ENCODE measurements at regions not wholly inside any gene's neighbourhood (a gene's known extent, or its start where the extent isn't known, plus 50 kb on each side); places are given as distances from the start of the nearest gene placed in this dataset.

- intact Hi-C loops (cut with micrococcal nuclease; ENCODE audit: unreplicated experiment): no loop called here
- no peak overlapping the region for H3K4me2 ChIP-seq
- TF ChIP-seq CTCF (conservative IDR thresholded peaks at IDR 0.05) (no peak), EZH2 (IDR thresholded peaks at IDR 0.05; ENCODE audit: low read depth) (no peak)
- BruUV-seq (replicated peaks): no TSS peak
- no peaks in the 10 kb centered on the region for H3K4me1 ChIP-seq (replicated peaks; ENCODE audit: insufficient read depth)
- no peaks in the 10 kb centered on the region for H3K36me3 ChIP-seq (ENCODE audit: low read depth)
- no peaks in the 10 kb centered on the region for H3K9me3 ChIP-seq (ENCODE audit: insufficient read depth, low read depth)
- H3K27me3 ChIP-seq (ENCODE audit: insufficient read depth, low read depth): no peaks in the 10 kb centered on the region
- no peaks in the 10 kb centered on the region for H4K20me1 ChIP-seq (ENCODE audit: insufficient read depth)
- no peak overlapping the region for H3K27ac ChIP-seq
- H3K9me2 ChIP-seq (ENCODE audit: insufficient read depth): no peaks in the 10 kb centered on the region
- no peak overlapping the region for H2AFZ ChIP-seq
- DNase-seq: no peak
- POLR2A ChIA-PET (ENCODE audit: unreplicated experiment): no interaction called here
- CTCF ChIA-PET: no interaction called here
- H3K79me2 ChIP-seq (ENCODE audit: low read depth): no peaks in the 10 kb centered on the region
- no peak overlapping the region for H3K4me3 ChIP-seq
- no peaks in the 10 kb centered on the region for H3F3A ChIP-seq (ENCODE audit: insufficient read depth, low read depth)
These were observed 995.2 kb downstream of the ANKRD7 start for GRCh38 chr7:119219663-119220062.

DNA sequence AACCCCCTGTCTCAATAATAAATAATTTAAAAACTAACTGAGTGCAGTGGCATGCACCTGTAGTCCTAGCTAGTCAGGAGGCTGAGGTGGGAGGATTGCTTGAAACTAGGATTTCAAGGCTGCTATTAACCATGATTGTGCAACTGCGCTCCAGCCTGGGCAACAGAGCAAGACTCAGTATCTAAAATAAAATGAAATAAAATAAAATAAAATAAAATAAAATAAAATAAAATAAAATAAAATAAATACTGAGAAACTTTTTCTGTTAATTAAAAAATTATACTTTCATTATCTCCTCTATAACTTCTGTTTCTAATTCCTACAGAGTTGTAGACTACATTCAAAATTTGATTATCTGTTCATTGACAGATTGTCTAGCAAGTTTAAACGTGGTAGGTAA, 999.4 kb downstream of the ANKRD7 start:
- no peak for DNase-seq
- BruUV-seq (replicated peaks): no TSS peak

GRCh38 chr7:119228482-119228881, 1004.0 kb downstream of the ANKRD7 start:
- DNase-seq: no peak

More for the DNA sequence above, 999.4 kb downstream of the ANKRD7 start:
- Histone ChIP-seq H4K20me1 (ENCODE audit: insufficient read depth) (no peaks in the 10 kb centered on the region), H3K9me2 (ENCODE audit: insufficient read depth) (no peaks in the 10 kb centered on the region), H3K36me3 (ENCODE audit: low read depth) (no peaks in the 10 kb centered on the region), H3K4me3 (no peak overlapping the region), H3K4me1 (replicated peaks; ENCODE audit: insufficient read depth) (no peaks in the 10 kb centered on the region), H3K27me3 (ENCODE audit: insufficient read depth, low read depth) (no peaks in the 10 kb centered on the region), H3K4me2 (no peak overlapping the region), H3F3A (ENCODE audit: insufficient read depth, low read depth) (no peaks in the 10 kb centered on the region), H2AFZ (no peak overlapping the region), H3K9me3 (ENCODE audit: insufficient read depth, low read depth) (no peaks in the 10 kb centered on the region), H3K27ac (no peak overlapping the region), H3K79me2 (ENCODE audit: low read depth) (no peaks in the 10 kb centered on the region)
- intact Hi-C loops (cut with micrococcal nuclease; ENCODE audit: unreplicated experiment): no loop called here
- TF ChIP-seq EZH2 (IDR thresholded peaks at IDR 0.05; ENCODE audit: low read depth) (no peak), CTCF (conservative IDR thresholded peaks at IDR 0.05) (no peak)
- POLR2A ChIA-PET (ENCODE audit: unreplicated experiment): interaction anchor here (0.6 kb wide), 1 partner anchor 125 kb away, joined by 7 read pairs; no protein-coding TSS in a partner anchor
- CTCF ChIA-PET: no interaction called here

More at GRCh38 chr7:119228482-119228881, 1004.0 kb downstream of the ANKRD7 start:
- Histone ChIP-seq H3F3A (ENCODE audit: insufficient read depth, low read depth) (no peaks in the 10 kb centered on the region), H3K9me3 (ENCODE audit: insufficient read depth, low read depth) (no peaks in the 10 kb centered on the region), H2AFZ (no peak overlapping the region), H4K20me1 (ENCODE audit: insufficient read depth) (no peaks in the 10 kb centered on the region), H3K36me3 (ENCODE audit: low read depth) (no peaks in the 10 kb centered on the region), H3K79me2 (ENCODE audit: low read depth) (no peaks in the 10 kb centered on the region), H3K4me1 (replicated peaks; ENCODE audit: insufficient read depth) (no peaks in the 10 kb centered on the region), H3K4me3 (no peak overlapping the region), H3K9me2 (ENCODE audit: insufficient read depth) (no peaks in the 10 kb centered on the region), H3K27ac (no peak overlapping the region), H3K4me2 (no peak overlapping the region), H3K27me3 (ENCODE audit: insufficient read depth, low read depth) (no peaks in the 10 kb centered on the region)
- no peak for TF ChIP-seq CTCF (conservative IDR thresholded peaks at IDR 0.05)
- no peak for TF ChIP-seq EZH2 (IDR thresholded peaks at IDR 0.05; ENCODE audit: low read depth)
- POLR2A ChIA-PET (ENCODE audit: unreplicated experiment): no interaction called here
- no TSS peak for BruUV-seq (replicated peaks)
- intact Hi-C loops (cut with micrococcal nuclease; ENCODE audit: unreplicated experiment): no loop called here
- CTCF ChIA-PET: no interaction called here
